ENCODE measurements at regions not wholly inside any gene's neighbourhood (a gene's known extent, or its start where the extent isn't known, plus 50 kb on each side); places are given as distances from the start of the nearest gene placed in this dataset.

DNA sequence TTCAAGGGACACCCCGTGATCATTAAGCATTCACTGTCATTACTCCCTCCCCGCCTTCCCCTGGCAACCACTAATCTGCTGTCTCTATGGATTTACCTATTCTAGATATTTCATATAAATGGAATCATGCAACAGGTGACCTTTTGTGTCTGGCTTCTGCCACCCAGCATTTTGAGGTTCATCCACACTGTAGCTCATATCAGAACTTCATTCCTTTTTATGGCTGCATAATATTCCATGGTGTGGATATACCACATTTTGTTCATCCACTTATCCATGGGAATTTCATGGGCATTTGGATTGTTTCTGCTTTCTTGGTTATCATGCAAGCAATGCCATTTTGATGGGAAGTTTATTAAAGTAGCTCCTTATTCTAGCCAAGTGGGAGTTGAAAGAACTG is 184.2 kb upstream of the VASH1 start:
- DNase-seq (ENCODE audit: low read depth): no peak
- no peak overlapping the region for H3K4me3 ChIP-seq (ENCODE audit: low read depth, low read length)
- TF ChIP-seq, protein P1, sequence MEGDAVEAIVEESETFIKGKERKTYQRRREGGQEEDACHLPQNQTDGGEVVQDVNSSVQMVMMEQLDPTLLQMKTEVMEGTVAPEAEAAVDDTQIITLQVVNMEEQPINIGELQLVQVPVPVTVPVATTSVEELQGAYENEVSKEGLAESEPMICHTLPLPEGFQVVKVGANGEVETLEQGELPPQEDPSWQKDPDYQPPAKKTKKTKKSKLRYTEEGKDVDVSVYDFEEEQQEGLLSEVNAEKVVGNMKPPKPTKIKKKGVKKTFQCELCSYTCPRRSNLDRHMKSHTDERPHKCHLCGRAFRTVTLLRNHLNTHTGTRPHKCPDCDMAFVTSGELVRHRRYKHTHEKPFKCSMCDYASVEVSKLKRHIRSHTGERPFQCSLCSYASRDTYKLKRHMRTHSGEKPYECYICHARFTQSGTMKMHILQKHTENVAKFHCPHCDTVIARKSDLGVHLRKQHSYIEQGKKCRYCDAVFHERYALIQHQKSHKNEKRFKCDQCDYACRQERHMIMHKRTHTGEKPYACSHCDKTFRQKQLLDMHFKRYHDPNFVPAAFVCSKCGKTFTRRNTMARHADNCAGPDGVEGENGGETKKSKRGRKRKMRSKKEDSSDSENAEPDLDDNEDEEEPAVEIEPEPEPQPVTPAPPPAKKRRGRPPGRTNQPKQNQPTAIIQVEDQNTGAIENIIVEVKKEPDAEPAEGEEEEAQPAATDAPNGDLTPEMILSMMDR (IDR thresholded peaks at IDR 0.05; ENCODE audit: insufficient read depth, low read length): no peak

- no peak for DNase-seq (ENCODE audit: low read depth)
- TF ChIP-seq, protein P1 (IDR thresholded peaks at IDR 0.05; ENCODE audit: insufficient read depth, low read length): no peak
- H3K4me3 ChIP-seq (ENCODE audit: low read depth, low read length): no peak overlapping the region
Measured at GRCh38 chr14:76577837-76578236, 183.4 kb upstream of the VASH1 start.

GRCh38 chr14:76580399-76580798 is 180.9 kb upstream of the VASH1 start:
- H3K4me3 ChIP-seq (ENCODE audit: low read depth, low read length): no peak overlapping the region
- TF ChIP-seq, protein P1 (IDR thresholded peaks at IDR 0.05; ENCODE audit: insufficient read depth, low read length): no peak
- no peak for DNase-seq (ENCODE audit: low read depth)

DNA sequence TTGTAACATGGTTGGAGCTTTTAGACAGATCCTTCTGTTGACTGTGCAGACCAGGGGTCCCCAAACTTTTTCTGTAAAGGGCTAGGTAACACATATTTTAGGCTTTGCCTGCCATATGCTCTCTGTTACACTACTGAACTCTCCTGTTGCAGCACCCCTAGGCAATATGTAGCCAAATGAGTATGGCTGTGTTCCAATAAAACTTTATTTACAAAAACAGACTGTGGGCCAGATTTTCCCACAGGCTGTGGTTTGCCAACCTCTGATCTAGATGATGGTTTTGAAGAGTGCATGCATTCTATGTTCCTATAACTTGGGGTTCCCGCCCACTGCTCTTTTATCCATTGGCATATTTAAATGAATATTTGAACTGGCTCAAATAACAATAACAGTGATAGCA is 180.3 kb upstream of the VASH1 start:
- no peak overlapping the region for H3K4me3 ChIP-seq (ENCODE audit: low read depth, low read length)
- TF ChIP-seq, protein P1 (IDR thresholded peaks at IDR 0.05; ENCODE audit: insufficient read depth, low read length): no peak
- DNase-seq (ENCODE audit: low read depth): no peak

DNA sequence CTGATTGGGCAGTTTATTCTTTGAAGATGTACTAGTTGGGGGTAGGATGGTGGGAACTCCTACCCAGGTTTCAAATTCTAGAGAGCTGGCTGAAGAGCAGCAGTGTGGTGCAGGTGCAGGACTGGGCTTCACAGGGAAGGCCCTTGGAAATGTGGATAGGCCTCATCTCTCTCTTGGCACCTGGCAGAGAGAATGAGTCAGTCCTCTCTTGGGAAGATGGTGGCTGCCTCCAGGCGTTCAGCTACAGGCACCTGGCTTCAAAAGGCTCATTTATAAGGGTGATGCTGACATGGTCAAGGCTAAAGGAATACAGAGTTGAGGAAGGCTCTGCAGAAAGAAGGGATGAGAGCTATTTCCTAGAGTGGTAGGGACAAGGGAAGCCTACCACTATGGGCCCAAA is 179.7 kb upstream of the VASH1 start:
- H3K4me3 ChIP-seq (ENCODE audit: low read depth, low read length): no peak overlapping the region
- TF ChIP-seq, protein P1 (IDR thresholded peaks at IDR 0.05; ENCODE audit: insufficient read depth, low read length): no peak
- DNase-seq (ENCODE audit: low read depth): no peak

DNA sequence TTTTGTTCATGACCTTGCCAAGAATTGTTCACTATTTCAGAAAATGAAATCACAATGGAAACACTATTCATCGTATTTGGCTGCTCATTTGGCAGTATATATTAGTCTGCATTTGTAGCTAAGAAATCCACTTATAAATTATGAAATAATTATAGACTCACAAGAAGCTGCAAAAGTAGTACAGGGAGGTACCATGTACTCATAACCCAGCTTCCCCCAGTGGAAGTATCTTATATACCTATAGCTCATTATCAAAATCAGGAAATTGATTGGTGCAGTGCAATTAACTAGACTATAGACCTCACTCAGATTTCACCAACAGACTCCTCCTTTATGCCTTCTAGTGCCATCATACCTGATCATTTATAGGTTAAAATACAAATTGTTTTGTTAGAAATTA is 178.8 kb upstream of the VASH1 start:
- TF ChIP-seq, protein P1 (IDR thresholded peaks at IDR 0.05; ENCODE audit: insufficient read depth, low read length): no peak
- no peak overlapping the region for H3K4me3 ChIP-seq (ENCODE audit: low read depth, low read length)
- no peak for DNase-seq (ENCODE audit: low read depth)

DNA sequence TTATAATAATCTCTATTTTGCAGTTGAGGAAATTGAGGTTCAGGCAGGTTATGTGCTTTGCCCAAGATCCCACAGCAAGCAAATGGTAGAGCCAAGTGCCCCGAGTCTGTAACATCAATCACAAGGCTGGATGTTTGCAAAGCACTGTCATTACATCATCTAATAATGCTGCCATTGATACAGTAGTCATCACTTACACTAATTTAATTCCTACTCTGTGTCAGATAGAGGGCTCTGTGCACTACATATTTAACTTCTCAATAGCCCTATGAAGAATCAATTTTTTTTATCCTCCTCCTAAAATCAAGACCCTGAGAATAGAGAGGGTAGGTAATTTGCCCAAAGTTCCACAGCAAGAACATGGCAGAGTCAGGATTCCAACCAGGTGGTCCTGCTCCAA is 178.1 kb upstream of the VASH1 start:
- DNase-seq (ENCODE audit: low read depth): no peak
- H3K4me3 ChIP-seq (ENCODE audit: low read depth, low read length): no peak overlapping the region
- TF ChIP-seq, protein P1 (IDR thresholded peaks at IDR 0.05; ENCODE audit: insufficient read depth, low read length): no peak

Data from fibroblast of the aortic adventitia (primary cell).